ENCODE measurements at regions not wholly inside any gene's neighbourhood (a gene's known extent, or its start where the extent isn't known, plus 50 kb on each side); places are given as distances from the start of the nearest gene placed in this dataset.

- Histone ChIP-seq H3K4me1 (ENCODE audit: low read depth) (no peaks in the 10 kb centered on the region), H3K36me3 (ENCODE audit: low read depth) (no peaks in the 10 kb centered on the region), H3K9me3 (no peaks in the 10 kb centered on the region), H3K4me3 (no peak overlapping the region)
- TF ChIP-seq CTCF (IDR thresholded peaks at IDR 0.05), result no peak
- intact Hi-C loops (cut with DNase I, micrococcal nuclease), result no loop called here
- ATAC-seq (no peak), DNase-seq (no peak)
These were observed 594.0 kb upstream of the UBE2E2 start for GRCh38 chr3:22609139-22609538.

GRCh38 chr3:22612927-22613326 lies 590.2 kb upstream of the UBE2E2 start:
- Histone ChIP-seq H3K4me1 (ENCODE audit: low read depth) (no peaks in the 10 kb centered on the region), H3K4me3 (no peak overlapping the region), H3K36me3 (ENCODE audit: low read depth) (no peaks in the 10 kb centered on the region), H3K9me3 (no peaks in the 10 kb centered on the region)
- DNase-seq (no peak), ATAC-seq (no peak)
- intact Hi-C loops (cut with DNase I, micrococcal nuclease), result no loop called here
- TF ChIP-seq CTCF (IDR thresholded peaks at IDR 0.05), result no peak

- TF ChIP-seq CTCF (IDR thresholded peaks at IDR 0.05), result no peak
- Histone ChIP-seq H3K4me3 (no peak overlapping the region), H3K9me3 (no peaks in the 10 kb centered on the region), H3K4me1 (ENCODE audit: low read depth) (no peaks in the 10 kb centered on the region), H3K36me3 (ENCODE audit: low read depth) (no peaks in the 10 kb centered on the region)
- ATAC-seq, result no peak
- DNase-seq, result no peak
- intact Hi-C loops (cut with DNase I, micrococcal nuclease), result no loop called here
These were observed 587.3 kb upstream of the UBE2E2 start for GRCh38 chr3:22615790-22616189.

- no peaks in the 10 kb centered on the region for H3K4me1 ChIP-seq (ENCODE audit: low read depth)
- DNase-seq, result no peak
- H3K9me3 ChIP-seq, result no peaks in the 10 kb centered on the region
- no peak for TF ChIP-seq CTCF (IDR thresholded peaks at IDR 0.05)
- no peak for ATAC-seq
- H3K36me3 ChIP-seq (ENCODE audit: low read depth), result no peaks in the 10 kb centered on the region
- intact Hi-C loops (cut with DNase I, micrococcal nuclease), result no loop called here
- no peak overlapping the region for H3K4me3 ChIP-seq
These were observed 585.8 kb upstream of the UBE2E2 start for GRCh38 chr3:22617372-22617771.

GRCh38 chr3:22620498-22620897 lies 582.6 kb upstream of the UBE2E2 start:
- ATAC-seq (no peak), DNase-seq (no peak)
- Histone ChIP-seq H3K36me3 (ENCODE audit: low read depth) (no peaks in the 10 kb centered on the region), H3K4me1 (ENCODE audit: low read depth) (no peaks in the 10 kb centered on the region), H3K4me3 (no peak overlapping the region), H3K9me3 (no peaks in the 10 kb centered on the region)
- TF ChIP-seq CTCF (IDR thresholded peaks at IDR 0.05), result no peak
- intact Hi-C loops (cut with DNase I, micrococcal nuclease), result no loop called here

GRCh38 chr3:22621205-22621809 lies 581.8 kb upstream of the UBE2E2 start:
- Histone ChIP-seq H3K4me3 (no peak overlapping the region), H3K36me3 (ENCODE audit: low read depth) (no peaks in the 10 kb centered on the region), H3K9me3 (no peaks in the 10 kb centered on the region), H3K4me1 (ENCODE audit: low read depth) (no peaks in the 10 kb centered on the region)
- ATAC-seq (no peak), DNase-seq (no peak)
- TF ChIP-seq CTCF (IDR thresholded peaks at IDR 0.05), result no peak
- intact Hi-C loops (cut with DNase I, micrococcal nuclease), result no loop called here

All from mucosa of descending colon (tissue), 3 donors.